Neural cell (in vitro differentiated cells): ENCODE measurements at regions not wholly inside any gene's neighbourhood (a gene's known extent, or its start where the extent isn't known, plus 50 kb on each side); places are given as distances from the start of the nearest gene placed in this dataset.

Source experiments
- H2AFZ ChIP-seq: fragments of 200-600, 300-800 bp; sonication (generic), shearing (Covaris generic); 2 replicates; pipeline ENCODE4 v1.6.0; 2014; ENCODE audit warnings: low read depth, mild to moderate bottlenecking, antibody characterized with exemption, low read length, moderate library complexity
- H3F3A ChIP-seq: fragments of 200-600 bp; shearing (Covaris generic); 2 replicates; pipeline ENCODE4 v1.6.1; 2016; ENCODE audit warnings: mild to moderate bottlenecking, moderate library complexity, mixed read lengths, antibody characterized with exemption, low read length; ENCODE audit not compliant: insufficient read depth, poor library complexity, severe bottlenecking
- H3K27ac ChIP-seq: fragments of 200-600, 300-800 bp; sonication (generic), shearing (Covaris generic); 2 replicates; pipeline ENCODE4 v1.5.1; 2014; ENCODE audit warnings: mild to moderate bottlenecking, low read length, moderate library complexity
- H3K27me3 ChIP-seq: fragments of 300-800, 200-600 bp; sonication (generic), shearing (Covaris generic); 2 replicates; pipeline ENCODE4 v1.6.0; 2014; ENCODE audit warnings: mild to moderate bottlenecking, low read depth, low read length, moderate library complexity; ENCODE audit not compliant: insufficient read depth
- H3K36me3 ChIP-seq: fragments of 300-800, 200-600 bp; sonication (generic), shearing (Covaris generic); 2 replicates; pipeline ENCODE4 v1.5.1; 2014; ENCODE audit warnings: mild to moderate bottlenecking, antibody characterized with exemption, low read length, moderate library complexity; ENCODE audit not compliant: insufficient read depth
- H3K4me2 ChIP-seq: fragments of 300-800, 200-600 bp; sonication (generic), shearing (Covaris generic); 2 replicates; pipeline ENCODE4 v1.6.0; 2014; ENCODE audit warnings: mild to moderate bottlenecking, low read length
- H3K4me3 ChIP-seq: fragments of 300-800, 200-600 bp; sonication (generic), shearing (Covaris generic); 2 replicates; pipeline ENCODE4 v1.5.1; 2014; ENCODE audit warnings: mild to moderate bottlenecking, low read length, moderate library complexity
- H3K79me2 ChIP-seq: fragments of 200-600 bp; shearing (Covaris generic); replicated peaks from 2 replicates; pipeline ENCODE4 v1.6.0; 2014; ENCODE audit warnings: mild to moderate bottlenecking, low read length, moderate library complexity; ENCODE audit not compliant: insufficient read depth
- H3K9ac ChIP-seq: fragments of 300-800, 200-600 bp; sonication (generic), shearing (Covaris generic); 2 replicates; pipeline ENCODE4 v1.6.1; 2016; ENCODE audit warnings: mild to moderate bottlenecking, low read length, mixed read lengths
- H3K9me2 ChIP-seq: fragments of 200-600 bp; shearing (Covaris generic); 2 replicates; pipeline ENCODE4 v1.6.1; 2016; ENCODE audit warnings: mild to moderate bottlenecking, low read length, mixed read lengths; ENCODE audit not compliant: insufficient read depth
- H3K9me3 ChIP-seq: fragments of 200-600, 300-800 bp; sonication (generic), shearing (Covaris generic); 2 replicates; pipeline ENCODE4 v1.6.1; 2016; ENCODE audit warnings: mild to moderate bottlenecking, mixed run types, low read length, moderate library complexity, mixed read lengths
- H4K20me1 ChIP-seq: fragments of 200-600 bp; shearing (Covaris generic); 2 replicates; pipeline ENCODE4 v1.6.1; 2016; ENCODE audit warnings: mild to moderate bottlenecking, mixed run types; ENCODE audit not compliant: insufficient read depth
- EP300 ChIP-seq: fragments of 450-650 bp; conservative IDR thresholded peaks from 2 replicates; pipeline ENCODE4 v1.6.1; 2014; ENCODE audit warnings: antibody characterized with exemption, mild to moderate bottlenecking, moderate library complexity; ENCODE audit not compliant: poor library complexity, severe bottlenecking
- EZH2 ChIP-seq: fragments of 200-600, 300-800 bp; shearing (Covaris generic), sonication (generic); IDR thresholded peaks from 2 replicates; pipeline ENCODE4 v1.6.1; 2014; ENCODE audit warnings: antibody characterized with exemption, low read length, borderline replicate concordance, mild to moderate bottlenecking; ENCODE audit not compliant: insufficient read depth, poor library complexity, severe bottlenecking
- MXI1 ChIP-seq: fragments of 450-650 bp; conservative IDR thresholded peaks from 2 replicates; pipeline ENCODE4 v1.6.1; 2014; ENCODE audit warnings: antibody characterized with exemption, mild to moderate bottlenecking; ENCODE audit not compliant: poor library complexity, severe bottlenecking
- POLR2AphosphoS5 ChIP-seq: IDR thresholded peaks from 2 replicates; pipeline ENCODE4 v1.6.1; 2012
- RAD21 ChIP-seq: fragments of 450-650 bp; conservative IDR thresholded peaks from 2 replicates; pipeline ENCODE4 v1.6.1; 2014; ENCODE audit warnings: antibody characterized with exemption, mild to moderate bottlenecking, moderate library complexity
- REST ChIP-seq: IDR thresholded peaks from 2 replicates; pipeline ENCODE4 v1.6.1; 2012; ENCODE audit warnings: borderline replicate concordance
- SMC3 ChIP-seq: fragments of 450-650 bp; conservative IDR thresholded peaks from 2 replicates; pipeline ENCODE4 v1.6.1; 2014; ENCODE audit warnings: antibody characterized with exemption, mild to moderate bottlenecking, moderate library complexity; ENCODE audit not compliant: poor library complexity
- TAF1 ChIP-seq: IDR thresholded peaks from 2 replicates; pipeline ENCODE4 v1.6.1; 2012; ENCODE audit warnings: low read depth
- TF ChIP-seq, protein P1 (sequence below): fragments of 450-650 bp; IDR thresholded peaks from 2 replicates; pipeline ENCODE4 v1.5.1; 2014; ENCODE audit warnings: antibody characterized with exemption, mild to moderate bottlenecking, moderate library complexity; ENCODE audit not compliant: poor library complexity, severe bottlenecking

- Histone ChIP-seq H3K27ac (no peak overlapping the region), H3K9ac (no peak overlapping the region), H2AFZ (no peak overlapping the region), H3K36me3 (no peaks in the 10 kb centered on the region), H3K4me3 (no peak overlapping the region), H3K79me2 (no peaks in the 10 kb centered on the region), H3F3A (no peaks in the 10 kb centered on the region), H4K20me1 (no peaks in the 10 kb centered on the region), H3K9me2 (no peaks in the 10 kb centered on the region), H3K4me2 (no peak overlapping the region), H3K27me3 (no peaks in the 10 kb centered on the region), H3K9me3 (no peaks in the 10 kb centered on the region)
- TF ChIP-seq REST (no peak), EZH2 (no peak), RAD21 (no peak), EP300 (no peak), MXI1 (no peak), SMC3 (no peak), POLR2AphosphoS5 (no peak), TAF1 (no peak)
- TF ChIP-seq, protein P1, sequence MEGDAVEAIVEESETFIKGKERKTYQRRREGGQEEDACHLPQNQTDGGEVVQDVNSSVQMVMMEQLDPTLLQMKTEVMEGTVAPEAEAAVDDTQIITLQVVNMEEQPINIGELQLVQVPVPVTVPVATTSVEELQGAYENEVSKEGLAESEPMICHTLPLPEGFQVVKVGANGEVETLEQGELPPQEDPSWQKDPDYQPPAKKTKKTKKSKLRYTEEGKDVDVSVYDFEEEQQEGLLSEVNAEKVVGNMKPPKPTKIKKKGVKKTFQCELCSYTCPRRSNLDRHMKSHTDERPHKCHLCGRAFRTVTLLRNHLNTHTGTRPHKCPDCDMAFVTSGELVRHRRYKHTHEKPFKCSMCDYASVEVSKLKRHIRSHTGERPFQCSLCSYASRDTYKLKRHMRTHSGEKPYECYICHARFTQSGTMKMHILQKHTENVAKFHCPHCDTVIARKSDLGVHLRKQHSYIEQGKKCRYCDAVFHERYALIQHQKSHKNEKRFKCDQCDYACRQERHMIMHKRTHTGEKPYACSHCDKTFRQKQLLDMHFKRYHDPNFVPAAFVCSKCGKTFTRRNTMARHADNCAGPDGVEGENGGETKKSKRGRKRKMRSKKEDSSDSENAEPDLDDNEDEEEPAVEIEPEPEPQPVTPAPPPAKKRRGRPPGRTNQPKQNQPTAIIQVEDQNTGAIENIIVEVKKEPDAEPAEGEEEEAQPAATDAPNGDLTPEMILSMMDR = no peak
Observed at GRCh38 chr2:150379166-150379565, 108.3 kb downstream of the RND3 start.

- Histone ChIP-seq H4K20me1 (no peaks in the 10 kb centered on the region), H3K27ac (no peak overlapping the region), H3K79me2 (no peaks in the 10 kb centered on the region), H3K4me3 (no peak overlapping the region), H3K9me2 (no peaks in the 10 kb centered on the region), H3K9me3 (no peaks in the 10 kb centered on the region), H3K36me3 (no peaks in the 10 kb centered on the region), H3K9ac (no peak overlapping the region), H2AFZ (no peak overlapping the region), H3K27me3 (no peaks in the 10 kb centered on the region), H3K4me2 (no peak overlapping the region), H3F3A (no peaks in the 10 kb centered on the region)
- TF ChIP-seq EP300 (no peak), TAF1 (no peak), POLR2AphosphoS5 (no peak), REST (no peak), SMC3 (no peak), RAD21 (no peak), MXI1 (no peak), EZH2 (no peak)
- TF ChIP-seq, protein P1 = no peak
Observed at GRCh38 chr2:150378686-150379085, 108.8 kb downstream of the RND3 start.
